SK-N-MC (cell line): ENCODE measurements at regions not wholly inside any gene's neighbourhood (a gene's known extent, or its start where the extent isn't known, plus 50 kb on each side); places are given as distances from the start of the nearest gene placed in this dataset.

Experiments used
- DNase-seq: peaks from one replicate; pipeline ENCODE4 v3.0.0-alpha.2; 2011; ENCODE audit warnings: low read depth, low spot score
- H3K27ac ChIP-seq: fragments of 200-600 bp; sonication (generic); 2 replicates; pipeline ENCODE4 v1.5.1; 2016; ENCODE audit warnings: mixed run types
- H3K36me3 ChIP-seq: fragments of 200-600 bp; sonication (generic); 2 replicates; pipeline ENCODE4 v1.6.1; 2017; ENCODE audit warnings: antibody characterized with exemption, low read length, mixed read lengths; ENCODE audit not compliant: insufficient read depth
- H3K4me3 ChIP-seq: fragments of 200-600 bp; sonication (generic); 2 replicates; pipeline ENCODE4 v1.5.1; 2016
- H3K9ac ChIP-seq: fragments of 200-600 bp; sonication (generic); 2 replicates; pipeline ENCODE4 v1.8.0; 2017; ENCODE audit warnings: mixed run types, mixed read lengths; ENCODE audit not compliant: insufficient read length
- H3K9me3 ChIP-seq: fragments of 200-600 bp; sonication (generic); 2 replicates; pipeline ENCODE4 v1.6.1; 2017; ENCODE audit warnings: low read depth, mild to moderate bottlenecking, antibody characterized with exemption, low read length, moderate library complexity, mixed read lengths
- EZH2 ChIP-seq: fragments of 200-600 bp; sonication (generic); IDR thresholded peaks from one replicate; pipeline ENCODE4 v1.6.1; 2017; ENCODE audit warnings: antibody characterized with exemption
- FOXP2 ChIP-seq: optimal IDR thresholded peaks from 2 replicates; pipeline ENCODE3; 2011; ENCODE audit warnings: mild to moderate bottlenecking, moderate library complexity; ENCODE audit not compliant: insufficient read depth; ENCODE audit errors: extremely low read length, control extremely low read depth
- POLR2AphosphoS5 ChIP-seq: IDR thresholded peaks from 2 replicates; pipeline ENCODE4 v1.6.1; 2012; ENCODE audit warnings: mild to moderate bottlenecking, low read depth, low read length, borderline replicate concordance

- DNase-seq: no peak
- no peak for TF ChIP-seq FOXP2
- no peak for TF ChIP-seq POLR2AphosphoS5
- no peak for TF ChIP-seq EZH2
- Histone ChIP-seq H3K9ac (no peak overlapping the region), H3K27ac (no peak overlapping the region), H3K4me3 (no peak overlapping the region), H3K9me3 (no peaks in the 10 kb centered on the region), H3K36me3 (no peaks in the 10 kb centered on the region)
These were observed 54.8 kb upstream of the DLG1 start for GRCh38 chr3:197353001-197353866.

GRCh38 chr3:197352382-197352781 lies 54.0 kb upstream of the DLG1 start:
- Histone ChIP-seq H3K4me3 (no peak overlapping the region), H3K27ac (no peak overlapping the region), H3K36me3 (no peaks in the 10 kb centered on the region), H3K9ac (no peak overlapping the region), H3K9me3 (no peaks in the 10 kb centered on the region)
- TF ChIP-seq FOXP2 (no peak), EZH2 (no peak), POLR2AphosphoS5 (no peak)
- no peak for DNase-seq

GRCh38 chr3:197350446-197350845 lies 52.0 kb upstream of the DLG1 start:
- no peak overlapping the region for H3K4me3 ChIP-seq
- H3K9me3 ChIP-seq: no peaks in the 10 kb centered on the region
- H3K9ac ChIP-seq: no peak overlapping the region
- TF ChIP-seq FOXP2: no peak
- no peak for TF ChIP-seq POLR2AphosphoS5
- TF ChIP-seq EZH2: no peak
- no peak for DNase-seq
- H3K27ac ChIP-seq: no peak overlapping the region
- H3K36me3 ChIP-seq: no peaks in the 10 kb centered on the region

- Histone ChIP-seq H3K36me3 (no peaks in the 10 kb centered on the region), H3K9ac (no peak overlapping the region), H3K4me3 (no peak overlapping the region), H3K27ac (no peak overlapping the region), H3K9me3 (no peaks in the 10 kb centered on the region)
- DNase-seq: no peak
- TF ChIP-seq EZH2: no peak
- TF ChIP-seq POLR2AphosphoS5: no peak
- TF ChIP-seq FOXP2: no peak
These were observed 51.0 kb upstream of the DLG1 start for GRCh38 chr3:197349368-197349767.
